GM23338 (cell line): ENCODE measurements at regions not wholly inside any gene's neighbourhood (a gene's known extent, or its start where the extent isn't known, plus 50 kb on each side); places are given as distances from the start of the nearest gene placed in this dataset.

Experiments
- ATAC-seq: fragments of 200-7000 bp; cut with Tn5 transposase; 3 replicates; pipeline ENCODE4 v1.9.1; 2020
- DNase-seq: peaks from one replicate; pipeline ENCODE4 v3.0.0-alpha.2; 2015; ENCODE audit warnings: low spot score
- H2AFZ ChIP-seq: fragments of 200-600 bp; sonication (generic); 2 replicates; pipeline ENCODE4 v1.8.0; 2016; ENCODE audit warnings: antibody characterized with exemption, mild to moderate bottlenecking, moderate library complexity
- H3F3A ChIP-seq: fragments of 200-600 bp; sonication (generic); replicated peaks from 2 replicates; pipeline ENCODE4 v1.8.0; 2017; ENCODE audit warnings: antibody characterized with exemption, mixed run types, low read depth
- H3K27ac ChIP-seq: fragments of 200-600 bp; sonication (generic); 2 replicates; pipeline ENCODE4 v1.6.1; 2016; ENCODE audit warnings: low read depth
- H3K27me3 ChIP-seq: fragments of 200-600 bp; sonication (generic); 2 replicates; pipeline ENCODE4 v1.8.0; 2016; ENCODE audit warnings: mild to moderate bottlenecking, mixed run types, moderate library complexity; ENCODE audit not compliant: insufficient read depth
- H3K36me3 ChIP-seq: fragments of 200-600 bp; sonication (generic); 2 replicates; pipeline ENCODE4 v1.8.0; 2016; ENCODE audit warnings: mild to moderate bottlenecking; ENCODE audit not compliant: insufficient read depth
- H3K4me1 ChIP-seq: fragments of 200-600 bp; sonication (generic); 2 replicates; pipeline ENCODE4 v1.8.0; 2016; ENCODE audit warnings: mild to moderate bottlenecking, moderate library complexity; ENCODE audit not compliant: insufficient read depth
- H3K4me2 ChIP-seq: fragments of 200-600 bp; sonication (generic); 2 replicates; pipeline ENCODE4 v1.7.1; 2017; ENCODE audit warnings: mixed run types
- H3K4me3 ChIP-seq: fragments of 200-600 bp; sonication (generic); 2 replicates; pipeline ENCODE4 v1.6.1; 2016; ENCODE audit warnings: mixed run types
- H3K79me2 ChIP-seq: fragments of 200-600 bp; sonication (generic); replicated peaks from 2 replicates; pipeline ENCODE4 v1.8.0; 2017; ENCODE audit warnings: mild to moderate bottlenecking; ENCODE audit not compliant: insufficient read depth
- H3K9me2 ChIP-seq: fragments of 200-600 bp; sonication (generic); 2 replicates; pipeline ENCODE4 v1.8.0; 2017; ENCODE audit not compliant: insufficient read depth
- H4K20me1 ChIP-seq: fragments of 200-600 bp; sonication (generic); replicated peaks from 2 replicates; pipeline ENCODE4 v1.8.0; 2017; ENCODE audit warnings: mild to moderate bottlenecking; ENCODE audit not compliant: insufficient read depth
- H3K27ac Mint-ChIP-seq: 2 replicates; pipeline ENCODE4 v1.8.0; 2020; ENCODE audit warnings: inconsistent platforms, mild to moderate bottlenecking, moderate library complexity, mixed read lengths
- H3K27me3 Mint-ChIP-seq: 3 replicates; pipeline ENCODE4 v1.8.0; 2022; ENCODE audit warnings: low read depth, mild to moderate bottlenecking, moderate library complexity, mixed read lengths, inconsistent platforms; ENCODE audit not compliant: insufficient read depth, poor library complexity
- H3K36me3 Mint-ChIP-seq: 3 replicates; pipeline ENCODE4 v1.8.0; 2021; ENCODE audit warnings: low read depth, mild to moderate bottlenecking, inconsistent platforms, moderate library complexity, mixed read lengths
- H3K4me1 Mint-ChIP-seq: 3 replicates; pipeline ENCODE4 v1.8.0; 2020; ENCODE audit warnings: mild to moderate bottlenecking, inconsistent platforms, mixed read lengths
- H3K4me3 Mint-ChIP-seq: 3 replicates; pipeline ENCODE4 v1.8.0; 2021; ENCODE audit warnings: moderate library complexity, mild to moderate bottlenecking, inconsistent platforms, mixed read lengths
- H3K9me3 Mint-ChIP-seq: 3 replicates; pipeline ENCODE4 v1.8.0; 2020; ENCODE audit warnings: moderate library complexity, mild to moderate bottlenecking, inconsistent platforms, mixed read lengths
- CREB1 ChIP-seq: fragments of 250-450 bp; sonication (Bioruptor Pico); IDR thresholded peaks from 2 replicates; pipeline ENCODE4 v1.5.0; 2020; ENCODE audit warnings: low read depth, mild to moderate bottlenecking, moderate library complexity
- EZH2phosphoT487 ChIP-seq: fragments of 200-600 bp; sonication (generic); IDR thresholded peaks from one replicate; pipeline ENCODE4 v1.8.1; 2018; ENCODE audit warnings: antibody characterized with exemption; ENCODE audit not compliant: unreplicated experiment
- NANOG ChIP-seq: IDR thresholded peaks from 2 replicates; pipeline ENCODE4 v1.6.1; 2016; ENCODE audit warnings: antibody characterized with exemption, borderline replicate concordance
- POLR2AphosphoS5 ChIP-seq: IDR thresholded peaks from 2 replicates; pipeline ENCODE4 v1.6.1; 2016; ENCODE audit warnings: antibody characterized with exemption, low read depth
- STAT1 ChIP-seq: IDR thresholded peaks from one replicate; pipeline ENCODE4 v1.6.1; 2016; ENCODE audit warnings: antibody characterized with exemption; ENCODE audit not compliant: unreplicated experiment
- ZNF114 ChIP-seq: fragments of 250-450 bp; sonication (Bioruptor Pico); IDR thresholded peaks from 2 replicates; pipeline ENCODE4 v1.5.0; 2020; ENCODE audit warnings: mild to moderate bottlenecking, moderate library complexity
- ZNF331 ChIP-seq: fragments of 250-450 bp; sonication (Bioruptor Pico); IDR thresholded peaks from 2 replicates; pipeline ENCODE4 v1.5.0; 2020; ENCODE audit warnings: low read depth, mild to moderate bottlenecking, moderate library complexity
- TF ChIP-seq, protein P1 (sequence below): IDR thresholded peaks from 2 replicates; pipeline ENCODE4 v1.6.1; 2016; ENCODE audit warnings: antibody characterized with exemption
- TF ChIP-seq, protein P2 (sequence below): IDR thresholded peaks from one replicate; pipeline ENCODE4 v1.6.1; 2018; ENCODE audit warnings: antibody characterized with exemption; ENCODE audit not compliant: unreplicated experiment
- TF ChIP-seq, protein P3 (sequence below): fragments of 250-450 bp; sonication (Bioruptor Pico); IDR thresholded peaks from 2 replicates; pipeline ENCODE4 v1.5.0; 2020; ENCODE audit warnings: mild to moderate bottlenecking, moderate library complexity
- TF ChIP-seq, protein P4 (sequence below), 2 experiments: fragments of 200-600 bp in 1 of 2; sonication (generic) in 1 of 2; conservative IDR thresholded peaks; 2 replicates each; pipeline versions ENCODE4 v1.5.1 to v1.6.1; 2016 to 2017; ENCODE audit warnings: antibody characterized with exemption in 2 of 2, low read depth in 2 of 2, mild to moderate bottlenecking in 2 of 2, moderate library complexity in 1 of 2

DNA sequence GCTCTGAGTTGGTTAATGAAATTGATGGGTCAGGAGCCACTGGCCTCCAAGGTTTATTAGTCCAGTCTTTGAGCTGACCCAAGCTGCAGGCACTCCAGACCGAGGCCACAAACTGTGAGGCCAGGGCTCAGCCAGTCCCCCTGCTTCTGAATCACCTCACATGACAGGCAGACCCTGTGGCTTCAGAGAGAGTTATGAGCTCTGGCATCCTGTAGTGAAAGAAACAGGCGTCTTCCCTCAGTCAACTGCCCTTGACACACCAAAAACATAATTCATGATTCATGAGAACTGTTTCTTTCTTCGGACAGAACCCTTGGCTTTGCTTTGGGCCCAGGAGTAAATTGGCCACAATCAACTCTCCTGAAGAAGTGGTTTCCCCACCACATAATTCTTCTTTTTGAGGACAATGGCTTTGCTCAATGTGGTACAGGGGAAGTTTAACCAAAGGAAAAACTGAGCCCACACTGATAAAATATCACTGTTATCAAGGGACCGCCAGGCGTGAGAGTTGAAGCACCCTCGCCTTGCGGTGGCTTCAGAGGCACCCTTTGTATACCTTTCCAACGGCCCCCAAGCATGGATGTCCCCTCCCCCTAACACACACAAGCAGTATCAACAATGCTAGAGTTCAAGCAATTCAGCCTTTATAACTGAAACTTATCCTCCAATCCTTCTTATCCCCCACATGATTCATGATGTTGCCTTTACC is 226.9 kb downstream of the CYRIA start:
- no peaks in the 10 kb centered on the region for H3K9me3 Mint-ChIP-seq
- TF ChIP-seq ZNF331 (CRISPR knock-in tag) (no peak), POLR2AphosphoS5 (no peak), STAT1 (no peak), CREB1 (no peak), NANOG (no peak), EZH2phosphoT487 (no peak), ZNF114 (CRISPR knock-in tag) (no peak)
- TF ChIP-seq, protein P1, sequence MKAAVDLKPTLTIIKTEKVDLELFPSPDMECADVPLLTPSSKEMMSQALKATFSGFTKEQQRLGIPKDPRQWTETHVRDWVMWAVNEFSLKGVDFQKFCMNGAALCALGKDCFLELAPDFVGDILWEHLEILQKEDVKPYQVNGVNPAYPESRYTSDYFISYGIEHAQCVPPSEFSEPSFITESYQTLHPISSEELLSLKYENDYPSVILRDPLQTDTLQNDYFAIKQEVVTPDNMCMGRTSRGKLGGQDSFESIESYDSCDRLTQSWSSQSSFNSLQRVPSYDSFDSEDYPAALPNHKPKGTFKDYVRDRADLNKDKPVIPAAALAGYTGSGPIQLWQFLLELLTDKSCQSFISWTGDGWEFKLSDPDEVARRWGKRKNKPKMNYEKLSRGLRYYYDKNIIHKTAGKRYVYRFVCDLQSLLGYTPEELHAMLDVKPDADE: no peak
- TF ChIP-seq, protein P2, sequence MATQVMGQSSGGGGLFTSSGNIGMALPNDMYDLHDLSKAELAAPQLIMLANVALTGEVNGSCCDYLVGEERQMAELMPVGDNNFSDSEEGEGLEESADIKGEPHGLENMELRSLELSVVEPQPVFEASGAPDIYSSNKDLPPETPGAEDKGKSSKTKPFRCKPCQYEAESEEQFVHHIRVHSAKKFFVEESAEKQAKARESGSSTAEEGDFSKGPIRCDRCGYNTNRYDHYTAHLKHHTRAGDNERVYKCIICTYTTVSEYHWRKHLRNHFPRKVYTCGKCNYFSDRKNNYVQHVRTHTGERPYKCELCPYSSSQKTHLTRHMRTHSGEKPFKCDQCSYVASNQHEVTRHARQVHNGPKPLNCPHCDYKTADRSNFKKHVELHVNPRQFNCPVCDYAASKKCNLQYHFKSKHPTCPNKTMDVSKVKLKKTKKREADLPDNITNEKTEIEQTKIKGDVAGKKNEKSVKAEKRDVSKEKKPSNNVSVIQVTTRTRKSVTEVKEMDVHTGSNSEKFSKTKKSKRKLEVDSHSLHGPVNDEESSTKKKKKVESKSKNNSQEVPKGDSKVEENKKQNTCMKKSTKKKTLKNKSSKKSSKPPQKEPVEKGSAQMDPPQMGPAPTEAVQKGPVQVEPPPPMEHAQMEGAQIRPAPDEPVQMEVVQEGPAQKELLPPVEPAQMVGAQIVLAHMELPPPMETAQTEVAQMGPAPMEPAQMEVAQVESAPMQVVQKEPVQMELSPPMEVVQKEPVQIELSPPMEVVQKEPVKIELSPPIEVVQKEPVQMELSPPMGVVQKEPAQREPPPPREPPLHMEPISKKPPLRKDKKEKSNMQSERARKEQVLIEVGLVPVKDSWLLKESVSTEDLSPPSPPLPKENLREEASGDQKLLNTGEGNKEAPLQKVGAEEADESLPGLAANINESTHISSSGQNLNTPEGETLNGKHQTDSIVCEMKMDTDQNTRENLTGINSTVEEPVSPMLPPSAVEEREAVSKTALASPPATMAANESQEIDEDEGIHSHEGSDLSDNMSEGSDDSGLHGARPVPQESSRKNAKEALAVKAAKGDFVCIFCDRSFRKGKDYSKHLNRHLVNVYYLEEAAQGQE: no peak
- TF ChIP-seq, protein P3, sequence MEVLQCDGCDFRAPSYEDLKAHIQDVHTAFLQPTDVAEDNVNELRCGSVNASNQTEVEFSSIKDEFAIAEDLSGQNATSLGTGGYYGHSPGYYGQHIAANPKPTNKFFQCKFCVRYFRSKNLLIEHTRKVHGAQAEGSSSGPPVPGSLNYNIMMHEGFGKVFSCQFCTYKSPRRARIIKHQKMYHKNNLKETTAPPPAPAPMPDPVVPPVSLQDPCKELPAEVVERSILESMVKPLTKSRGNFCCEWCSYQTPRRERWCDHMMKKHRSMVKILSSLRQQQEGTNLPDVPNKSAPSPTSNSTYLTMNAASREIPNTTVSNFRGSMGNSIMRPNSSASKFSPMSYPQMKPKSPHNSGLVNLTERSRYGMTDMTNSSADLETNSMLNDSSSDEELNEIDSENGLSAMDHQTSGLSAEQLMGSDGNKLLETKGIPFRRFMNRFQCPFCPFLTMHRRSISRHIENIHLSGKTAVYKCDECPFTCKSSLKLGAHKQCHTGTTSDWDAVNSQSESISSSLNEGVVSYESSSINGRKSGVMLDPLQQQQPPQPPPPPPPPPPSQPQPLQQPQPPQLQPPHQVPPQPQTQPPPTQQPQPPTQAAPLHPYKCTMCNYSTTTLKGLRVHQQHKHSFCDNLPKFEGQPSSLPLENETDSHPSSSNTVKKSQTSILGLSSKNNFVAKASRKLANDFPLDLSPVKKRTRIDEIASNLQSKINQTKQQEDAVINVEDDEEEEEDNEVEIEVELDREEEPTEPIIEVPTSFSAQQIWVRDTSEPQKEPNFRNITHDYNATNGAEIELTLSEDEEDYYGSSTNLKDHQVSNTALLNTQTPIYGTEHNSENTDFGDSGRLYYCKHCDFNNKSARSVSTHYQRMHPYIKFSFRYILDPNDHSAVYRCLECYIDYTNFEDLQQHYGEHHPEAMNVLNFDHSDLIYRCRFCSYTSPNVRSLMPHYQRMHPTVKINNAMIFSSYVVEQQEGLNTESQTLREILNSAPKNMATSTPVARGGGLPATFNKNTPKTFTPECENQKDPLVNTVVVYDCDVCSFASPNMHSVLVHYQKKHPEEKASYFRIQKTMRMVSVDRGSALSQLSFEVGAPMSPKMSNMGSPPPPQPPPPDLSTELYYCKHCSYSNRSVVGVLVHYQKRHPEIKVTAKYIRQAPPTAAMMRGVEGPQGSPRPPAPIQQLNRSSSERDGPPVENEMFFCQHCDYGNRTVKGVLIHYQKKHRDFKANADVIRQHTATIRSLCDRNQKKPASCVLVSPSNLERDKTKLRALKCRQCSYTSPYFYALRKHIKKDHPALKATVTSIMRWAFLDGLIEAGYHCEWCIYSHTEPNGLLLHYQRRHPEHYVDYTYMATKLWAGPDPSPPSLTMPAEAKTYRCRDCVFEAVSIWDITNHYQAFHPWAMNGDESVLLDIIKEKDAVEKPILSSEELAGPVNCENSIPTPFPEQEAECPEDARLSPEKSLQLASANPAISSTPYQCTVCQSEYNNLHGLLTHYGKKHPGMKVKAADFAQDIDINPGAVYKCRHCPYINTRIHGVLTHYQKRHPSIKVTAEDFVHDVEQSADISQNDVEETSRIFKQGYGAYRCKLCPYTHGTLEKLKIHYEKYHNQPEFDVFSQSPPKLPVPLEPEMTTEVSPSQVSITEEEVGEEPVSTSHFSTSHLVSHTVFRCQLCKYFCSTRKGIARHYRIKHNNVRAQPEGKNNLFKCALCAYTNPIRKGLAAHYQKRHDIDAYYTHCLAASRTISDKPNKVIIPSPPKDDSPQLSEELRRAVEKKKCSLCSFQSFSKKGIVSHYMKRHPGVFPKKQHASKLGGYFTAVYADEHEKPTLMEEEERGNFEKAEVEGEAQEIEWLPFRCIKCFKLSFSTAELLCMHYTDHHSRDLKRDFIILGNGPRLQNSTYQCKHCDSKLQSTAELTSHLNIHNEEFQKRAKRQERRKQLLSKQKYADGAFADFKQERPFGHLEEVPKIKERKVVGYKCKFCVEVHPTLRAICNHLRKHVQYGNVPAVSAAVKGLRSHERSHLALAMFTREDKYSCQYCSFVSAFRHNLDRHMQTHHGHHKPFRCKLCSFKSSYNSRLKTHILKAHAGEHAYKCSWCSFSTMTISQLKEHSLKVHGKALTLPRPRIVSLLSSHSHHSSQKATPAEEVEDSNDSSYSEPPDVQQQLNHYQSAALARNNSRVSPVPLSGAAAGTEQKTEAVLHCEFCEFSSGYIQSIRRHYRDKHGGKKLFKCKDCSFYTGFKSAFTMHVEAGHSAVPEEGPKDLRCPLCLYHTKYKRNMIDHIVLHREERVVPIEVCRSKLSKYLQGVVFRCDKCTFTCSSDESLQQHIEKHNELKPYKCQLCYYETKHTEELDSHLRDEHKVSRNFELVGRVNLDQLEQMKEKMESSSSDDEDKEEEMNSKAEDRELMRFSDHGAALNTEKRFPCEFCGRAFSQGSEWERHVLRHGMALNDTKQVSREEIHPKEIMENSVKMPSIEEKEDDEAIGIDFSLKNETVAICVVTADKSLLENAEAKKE (CRISPR knock-in tag): no peak
- TF ChIP-seq, protein P4, sequence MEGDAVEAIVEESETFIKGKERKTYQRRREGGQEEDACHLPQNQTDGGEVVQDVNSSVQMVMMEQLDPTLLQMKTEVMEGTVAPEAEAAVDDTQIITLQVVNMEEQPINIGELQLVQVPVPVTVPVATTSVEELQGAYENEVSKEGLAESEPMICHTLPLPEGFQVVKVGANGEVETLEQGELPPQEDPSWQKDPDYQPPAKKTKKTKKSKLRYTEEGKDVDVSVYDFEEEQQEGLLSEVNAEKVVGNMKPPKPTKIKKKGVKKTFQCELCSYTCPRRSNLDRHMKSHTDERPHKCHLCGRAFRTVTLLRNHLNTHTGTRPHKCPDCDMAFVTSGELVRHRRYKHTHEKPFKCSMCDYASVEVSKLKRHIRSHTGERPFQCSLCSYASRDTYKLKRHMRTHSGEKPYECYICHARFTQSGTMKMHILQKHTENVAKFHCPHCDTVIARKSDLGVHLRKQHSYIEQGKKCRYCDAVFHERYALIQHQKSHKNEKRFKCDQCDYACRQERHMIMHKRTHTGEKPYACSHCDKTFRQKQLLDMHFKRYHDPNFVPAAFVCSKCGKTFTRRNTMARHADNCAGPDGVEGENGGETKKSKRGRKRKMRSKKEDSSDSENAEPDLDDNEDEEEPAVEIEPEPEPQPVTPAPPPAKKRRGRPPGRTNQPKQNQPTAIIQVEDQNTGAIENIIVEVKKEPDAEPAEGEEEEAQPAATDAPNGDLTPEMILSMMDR (conservative IDR thresholded peaks at IDR 0.05; ENCODE audit: low read depth in 2 of 2): no peak

More for the DNA sequence above, 226.9 kb downstream of the CYRIA start:
- Histone ChIP-seq H4K20me1 (no peaks in the 10 kb centered on the region), H2AFZ (no peak overlapping the region), H3K4me3 (no peak overlapping the region), H3K79me2 (no peaks in the 10 kb centered on the region), H3F3A (no peaks in the 10 kb centered on the region), H3K4me2 (no peak overlapping the region), H3K27me3 (no peaks in the 10 kb centered on the region), H3K4me1 (no peaks in the 10 kb centered on the region), H3K27ac (no peak overlapping the region), H3K9me2 (no peaks in the 10 kb centered on the region), H3K36me3 (no peaks in the 10 kb centered on the region)
- Mint-ChIP-seq H3K4me3 (no peak overlapping the region), H3K27ac (no peak overlapping the region), H3K4me1 (no peaks in the 10 kb centered on the region), H3K27me3 (no peaks in the 10 kb centered on the region), H3K36me3 (no peaks in the 10 kb centered on the region)
- DNase-seq (no peak), ATAC-seq (no peak)
